ENCODE measurements at regions not wholly inside any gene's neighbourhood (a gene's known extent, or its start where the extent isn't known, plus 50 kb on each side); places are given as distances from the start of the nearest gene placed in this dataset.

GRCh38 chr18:76553715-76554546, 58.9 kb upstream of the ZNF516 start:
- DNase-seq (ENCODE audit: low read depth in 1 of 2, low spot score in 1 of 2), result no peak

- no peak for DNase-seq (ENCODE audit: low read depth in 1 of 2, low spot score in 1 of 2)
Observed at GRCh38 chr18:76548541-76548940, 53.5 kb upstream of the ZNF516 start.

GRCh38 chr18:76547296-76547695, 52.3 kb upstream of the ZNF516 start:
- DNase-seq (ENCODE audit: low read depth in 1 of 2, low spot score in 1 of 2), result no peak

GRCh38 chr18:76546436-76546835, 51.4 kb upstream of the ZNF516 start:
- no peak for DNase-seq (ENCODE audit: low read depth in 1 of 2, low spot score in 1 of 2)

- DNase-seq (ENCODE audit: low read depth in 1 of 2, low spot score in 1 of 2), result no peak
Observed at GRCh38 chr18:76546088-76546435, 51.0 kb upstream of the ZNF516 start.

- DNase-seq (ENCODE audit: low read depth in 1 of 2, low spot score in 1 of 2), result no peak
Observed at GRCh38 chr18:76545433-76546087, 50.5 kb upstream of the ZNF516 start.

GRCh38 chr18:76544511-76545345, 49.7 kb upstream of the ZNF516 start:
- DNase-seq (ENCODE audit: low read depth in 1 of 2, low spot score in 1 of 2), result no peak

Data from activated CD4-positive, alpha-beta T cell treated with anti-CD3 and anti-CD28 coated beads, Interleukin-2, amount 50 U/mL, for 24 hours (primary cell).